ENCODE measurements at regions not wholly inside any gene's neighbourhood (a gene's known extent, or its start where the extent isn't known, plus 50 kb on each side); places are given as distances from the start of the nearest gene placed in this dataset.

DNA sequence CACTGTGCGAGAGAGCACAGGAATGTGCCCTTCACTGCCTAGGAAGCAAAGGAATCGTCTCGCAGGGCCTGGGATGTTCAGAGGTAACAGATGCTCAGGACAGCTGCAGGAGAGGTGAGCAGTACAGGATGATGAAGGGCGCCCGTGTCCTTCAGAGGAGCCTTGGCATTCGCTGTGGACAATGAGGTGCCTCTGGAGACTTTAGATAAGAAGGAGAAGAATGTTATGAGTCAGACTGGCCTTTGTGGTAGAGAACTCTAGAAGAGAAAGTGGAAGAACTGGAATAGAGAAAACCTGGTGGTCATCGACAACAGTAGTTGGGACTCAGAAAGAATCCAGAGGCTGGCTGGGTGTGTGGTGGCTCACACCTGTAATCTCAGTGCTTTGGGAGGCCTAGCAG, 64.4 kb upstream of the LEP start:
- Histone ChIP-seq H3K4me3 (replicated peaks; ENCODE audit: low read depth, low read length) (no peak overlapping the region), H3K27me3 (replicated peaks; ENCODE audit: control insufficient read depth, insufficient read depth, low read length) (no peaks in the 10 kb centered on the region; the same call in none of the 2 replicates), H3K36me3 (ENCODE audit: control insufficient read depth, insufficient read depth, low read length) (no peaks in the 10 kb centered on the region)
- DNase-seq (ENCODE audit: extremely low read depth, insufficient read length): no peak
- TF ChIP-seq, protein P1, sequence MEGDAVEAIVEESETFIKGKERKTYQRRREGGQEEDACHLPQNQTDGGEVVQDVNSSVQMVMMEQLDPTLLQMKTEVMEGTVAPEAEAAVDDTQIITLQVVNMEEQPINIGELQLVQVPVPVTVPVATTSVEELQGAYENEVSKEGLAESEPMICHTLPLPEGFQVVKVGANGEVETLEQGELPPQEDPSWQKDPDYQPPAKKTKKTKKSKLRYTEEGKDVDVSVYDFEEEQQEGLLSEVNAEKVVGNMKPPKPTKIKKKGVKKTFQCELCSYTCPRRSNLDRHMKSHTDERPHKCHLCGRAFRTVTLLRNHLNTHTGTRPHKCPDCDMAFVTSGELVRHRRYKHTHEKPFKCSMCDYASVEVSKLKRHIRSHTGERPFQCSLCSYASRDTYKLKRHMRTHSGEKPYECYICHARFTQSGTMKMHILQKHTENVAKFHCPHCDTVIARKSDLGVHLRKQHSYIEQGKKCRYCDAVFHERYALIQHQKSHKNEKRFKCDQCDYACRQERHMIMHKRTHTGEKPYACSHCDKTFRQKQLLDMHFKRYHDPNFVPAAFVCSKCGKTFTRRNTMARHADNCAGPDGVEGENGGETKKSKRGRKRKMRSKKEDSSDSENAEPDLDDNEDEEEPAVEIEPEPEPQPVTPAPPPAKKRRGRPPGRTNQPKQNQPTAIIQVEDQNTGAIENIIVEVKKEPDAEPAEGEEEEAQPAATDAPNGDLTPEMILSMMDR (IDR thresholded peaks at IDR 0.05; ENCODE audit: insufficient read depth, low read length, poor library complexity, severe bottlenecking): no peak

DNA sequence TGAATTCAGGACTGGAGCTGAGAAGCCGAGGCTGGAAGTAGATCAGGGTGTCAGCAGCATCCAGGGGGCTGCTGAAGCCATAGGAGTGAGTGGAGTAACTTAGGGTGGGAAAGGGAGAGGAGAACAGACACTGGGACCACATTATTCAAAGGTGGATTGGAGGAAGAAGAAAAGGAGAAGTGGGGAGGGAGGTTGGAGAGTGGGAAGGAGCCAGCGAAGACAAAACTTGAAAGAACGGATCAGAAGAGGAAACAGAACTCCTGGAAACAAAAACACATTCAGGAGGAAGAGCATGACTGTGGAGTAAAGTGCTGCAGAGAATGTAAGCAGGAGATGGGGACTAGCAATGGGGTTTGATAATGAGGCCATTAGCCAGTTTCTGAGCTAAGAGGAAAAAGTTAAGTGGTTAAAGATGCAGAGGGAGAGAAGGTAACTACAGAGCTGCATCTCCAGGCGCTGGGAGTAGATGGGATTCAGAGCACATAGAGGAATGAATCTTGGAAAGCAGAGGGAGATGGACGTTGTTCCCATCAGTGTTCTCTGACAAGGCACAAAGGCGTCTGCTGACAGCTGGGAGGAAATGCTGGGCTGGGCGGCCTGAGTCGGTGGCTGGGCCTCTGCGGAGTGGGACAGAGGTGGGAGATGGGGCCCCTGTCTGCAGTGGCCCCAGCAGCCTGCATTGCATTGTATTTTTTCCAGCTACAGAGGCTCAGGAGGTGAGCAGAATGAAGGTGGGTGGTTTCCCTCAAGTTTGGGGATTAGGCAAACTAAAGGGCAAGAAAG, 63.1 kb upstream of the LEP start:
- TF ChIP-seq, protein P1 (IDR thresholded peaks at IDR 0.05; ENCODE audit: insufficient read depth, low read length, poor library complexity, severe bottlenecking): no peak
- Histone ChIP-seq H3K4me3 (replicated peaks; ENCODE audit: low read depth, low read length) (no peak overlapping the region), H3K36me3 (ENCODE audit: control insufficient read depth, insufficient read depth, low read length) (no peaks in the 10 kb centered on the region), H3K27me3 (replicated peaks; ENCODE audit: control insufficient read depth, insufficient read depth, low read length) (no peaks in the 10 kb centered on the region; the same call in none of the 2 replicates)
- no peak for DNase-seq (ENCODE audit: extremely low read depth, insufficient read length)

DNA sequence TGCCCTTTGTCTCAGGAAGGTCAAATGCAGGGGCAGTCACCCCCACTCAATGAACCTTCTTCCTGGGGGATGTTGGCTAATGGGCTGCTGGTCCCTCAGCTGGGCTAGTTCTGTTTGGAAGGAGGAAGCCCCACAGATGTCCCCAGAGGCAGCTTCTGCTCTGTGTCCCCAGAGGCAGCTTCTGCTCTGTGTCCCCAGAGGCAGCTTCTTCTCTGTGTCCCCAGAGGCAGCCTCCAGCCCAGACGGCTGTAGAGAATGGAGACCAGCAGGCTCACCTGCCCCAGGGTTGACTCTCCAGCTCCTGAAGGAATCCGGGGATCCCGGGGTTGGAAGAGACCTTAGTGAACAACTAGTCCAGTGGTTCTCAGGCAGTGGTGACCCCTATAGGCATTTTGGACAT, 62.5 kb upstream of the LEP start:
- TF ChIP-seq, protein P1 (IDR thresholded peaks at IDR 0.05; ENCODE audit: insufficient read depth, low read length, poor library complexity, severe bottlenecking): no peak
- Histone ChIP-seq H3K27me3 (replicated peaks; ENCODE audit: control insufficient read depth, insufficient read depth, low read length) (no peaks in the 10 kb centered on the region; the same call in none of the 2 replicates), H3K36me3 (ENCODE audit: control insufficient read depth, insufficient read depth, low read length) (no peaks in the 10 kb centered on the region), H3K4me3 (replicated peaks; ENCODE audit: low read depth, low read length) (no peak overlapping the region)
- no peak for DNase-seq (ENCODE audit: extremely low read depth, insufficient read length)

DNA sequence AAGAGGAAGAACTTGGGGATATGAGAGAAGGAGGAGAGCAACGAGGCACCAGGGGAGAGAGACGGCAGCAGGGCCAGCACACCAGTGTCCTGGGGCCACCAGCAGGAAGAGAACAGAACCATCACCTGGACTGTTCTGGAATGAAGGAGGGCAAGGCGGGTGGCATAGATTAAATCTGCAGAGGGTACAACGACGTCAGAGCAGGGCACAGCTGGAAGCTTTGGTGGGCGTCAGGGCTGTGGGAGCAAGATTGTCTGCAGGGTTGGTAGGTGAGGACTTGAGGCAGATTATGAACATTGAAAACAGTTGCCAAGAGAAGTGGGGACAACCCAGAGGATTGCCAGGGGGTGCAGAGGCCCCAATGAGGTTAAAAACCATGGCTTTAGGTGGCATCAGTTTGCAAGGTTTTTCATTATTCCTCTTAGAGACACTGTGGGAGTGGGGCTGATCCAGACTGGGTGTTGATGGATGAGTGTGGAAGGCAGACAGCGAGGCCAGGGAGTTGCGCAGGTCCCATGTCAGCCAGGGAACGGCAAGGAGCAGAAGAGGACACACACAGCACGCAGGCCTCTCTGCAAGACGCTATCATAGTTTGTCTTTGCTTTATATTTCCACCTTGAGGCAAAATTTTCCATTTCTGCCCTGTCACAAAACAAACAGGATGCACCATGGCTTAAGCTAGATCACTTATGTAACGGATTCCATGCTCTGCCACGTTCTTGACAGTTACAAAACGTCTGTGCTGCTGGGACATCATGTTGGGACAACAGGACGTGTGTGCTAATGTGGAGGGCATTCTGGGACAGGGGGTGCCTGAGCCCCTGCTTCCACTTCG, 52.5 kb upstream of the LEP start:
- Histone ChIP-seq H3K4me3 (replicated peaks; ENCODE audit: low read depth, low read length) (no peak overlapping the region), H3K27me3 (replicated peaks; ENCODE audit: control insufficient read depth, insufficient read depth, low read length) (no peaks in the 10 kb centered on the region; the same call in 1 of the 2 replicates), H3K36me3 (ENCODE audit: control insufficient read depth, insufficient read depth, low read length) (no peaks in the 10 kb centered on the region)
- TF ChIP-seq, protein P1 (IDR thresholded peaks at IDR 0.05; ENCODE audit: insufficient read depth, low read length, poor library complexity, severe bottlenecking): no peak
- DNase-seq (ENCODE audit: extremely low read depth, insufficient read length): no peak

DNA sequence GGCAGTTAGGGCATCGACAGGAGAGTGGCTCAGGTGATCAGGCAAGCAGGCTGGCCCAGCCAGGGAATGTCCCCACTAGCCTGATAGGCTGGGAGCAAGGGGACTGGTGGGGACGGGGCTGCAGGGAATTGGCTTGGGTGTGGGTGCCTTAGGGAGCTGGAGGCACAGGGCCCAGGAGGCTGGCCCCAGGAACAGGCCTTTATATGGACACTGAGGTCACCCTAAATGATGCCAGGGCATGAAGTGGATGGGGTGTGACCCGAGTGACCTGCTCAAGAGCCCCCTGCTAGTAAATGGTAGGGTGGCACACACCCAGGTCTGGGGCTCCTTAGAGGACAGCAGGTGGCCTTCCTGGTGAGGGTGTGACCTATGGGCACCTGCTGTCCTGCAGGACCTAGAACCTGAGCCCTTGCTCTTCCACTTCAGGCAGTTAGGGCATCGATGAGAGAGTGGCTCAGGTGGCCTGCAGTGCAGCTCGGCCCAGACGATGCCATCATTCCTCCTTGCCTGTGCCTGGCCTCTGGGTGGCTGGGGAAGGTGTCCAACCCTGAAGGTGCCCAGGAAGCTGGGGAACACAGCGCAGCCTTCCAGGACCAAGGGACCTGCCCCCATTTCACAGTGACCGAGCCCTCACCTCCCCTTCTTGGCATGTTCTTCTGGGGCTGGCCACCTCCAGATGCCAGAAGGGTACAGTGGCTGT, 51.7 kb upstream of the LEP start:
- TF ChIP-seq, protein P1 (IDR thresholded peaks at IDR 0.05; ENCODE audit: insufficient read depth, low read length, poor library complexity, severe bottlenecking): no peak
- Histone ChIP-seq H3K36me3 (ENCODE audit: control insufficient read depth, insufficient read depth, low read length) (no peaks in the 10 kb centered on the region), H3K4me3 (replicated peaks; ENCODE audit: low read depth, low read length) (no peak overlapping the region), H3K27me3 (replicated peaks; ENCODE audit: control insufficient read depth, insufficient read depth, low read length) (no peaks in the 10 kb centered on the region; the same call in 1 of the 2 replicates)
- DNase-seq (ENCODE audit: extremely low read depth, insufficient read length): no peak
